H1 (cell line): ENCODE measurements at regions not wholly inside any gene's neighbourhood (a gene's known extent, or its start where the extent isn't known, plus 50 kb on each side); places are given as distances from the start of the nearest gene placed in this dataset.

Experiments
- CTCF ChIA-PET: fragments of 300-600 bp; sonication (Branson Sonifier 250); formaldehyde crosslinking; loops from one replicate; lab custom pipeline; 2021; ENCODE audit not compliant: partially characterized antibody; lab: Charles Lee
- POLR2A ChIA-PET: fragments of 300-600 bp; sonication (Branson Sonifier 250); formaldehyde crosslinking; loops from one replicate; lab custom pipeline; 2021; ENCODE audit warnings: inconsistent platforms; ENCODE audit not compliant: partially characterized antibody; lab: Charles Lee
- DNase-seq, 2 experiments: peaks; one replicate each; pipeline versions ENCODE4 v3.0.0 to v3.0.0-alpha.2; 2010 to 2022; ENCODE audit warnings: low spot score in 2 of 2, low read depth in 1 of 2, mixed read lengths in 1 of 2
- FAIRE-seq: peaks from 2 replicates; lab custom pipeline; 2011; peaks lifted over from hg19 to GRCh38; lab: Jason Lieb, UNC
- H2AFZ ChIP-seq: 2 replicates; pipeline ENCODE4 v1.8.1; 2012; ENCODE audit warnings: low read length, inconsistent platforms
- H2AK5ac ChIP-seq: 2 replicates; pipeline ENCODE4 v1.6.1; 2013; ENCODE audit warnings: low read depth, low read length
- H2BK120ac ChIP-seq: replicated peaks from 2 replicates; pipeline ENCODE3; 2013; ENCODE audit warnings: low read depth, low read length, inconsistent platforms
- H2BK12ac ChIP-seq: 2 replicates; pipeline ENCODE4 v1.6.1; 2013; ENCODE audit warnings: low read depth, low read length
- H2BK15ac ChIP-seq: 2 replicates; pipeline ENCODE4 v1.6.1; 2013; ENCODE audit warnings: low read length
- H2BK20ac ChIP-seq: 2 replicates; pipeline ENCODE4 v1.6.1; 2013; ENCODE audit warnings: low read length
- H2BK5ac ChIP-seq: 2 replicates; pipeline ENCODE4 v1.6.1; 2013; ENCODE audit warnings: low read depth, low read length
- H3K14ac ChIP-seq: 2 replicates; pipeline ENCODE4 v1.6.1; 2013; ENCODE audit warnings: inconsistent platforms; ENCODE audit not compliant: insufficient read length
- H3K18ac ChIP-seq: 2 replicates; pipeline ENCODE4 v1.6.1; 2013; ENCODE audit warnings: low read length; ENCODE audit errors: extremely low read depth
- H3K23ac ChIP-seq: 2 replicates; pipeline ENCODE4 v1.6.1; 2013; ENCODE audit warnings: inconsistent platforms; ENCODE audit not compliant: insufficient read length
- H3K23me2 ChIP-seq: 2 replicates; pipeline ENCODE4 v1.6.1; 2013; ENCODE audit warnings: low read depth, low read length
- H3K27ac ChIP-seq: 2 replicates; pipeline ENCODE4 v1.6.1; 2011; ENCODE audit warnings: low read depth, low read length, inconsistent platforms
- H3K27me3 ChIP-seq, 4 experiments: replicated peaks in 1 of 4; 1 replicate in 1 of 4; 2 replicates in 3 of 4; pipeline versions ENCODE4 v1.6.1 to v1.8.1; 2011 to 2013; ENCODE audit warnings: low read length in 3 of 4, mild to moderate bottlenecking in 3 of 4, inconsistent platforms in 2 of 4, mixed read lengths in 2 of 4, moderate library complexity in 1 of 4; ENCODE audit not compliant: control insufficient read depth in 3 of 4, insufficient read depth in 3 of 4; ENCODE audit errors: extremely low read depth in 1 of 4
- H3K36me3 ChIP-seq, 4 experiments: 2 replicates each; pipeline versions ENCODE4 v1.6.1 to v1.8.1; 2011 to 2013; ENCODE audit warnings: mild to moderate bottlenecking in 4 of 4, low read length in 3 of 4, moderate library complexity in 2 of 4, control low read depth in 1 of 4, inconsistent platforms in 1 of 4; ENCODE audit not compliant: insufficient read depth in 4 of 4, control insufficient read depth in 2 of 4
- H3K4ac ChIP-seq: replicated peaks from 2 replicates; pipeline ENCODE3; 2013; ENCODE audit warnings: low read length, low read depth, mixed read lengths, inconsistent platforms; ENCODE audit not compliant: insufficient read length
- H3K4me1 ChIP-seq, 4 experiments: replicated peaks in 1 of 4; 1 replicate in 1 of 4; 2 replicates in 3 of 4; pipeline versions ENCODE4 v1.6.1 to v1.8.1; 2011 to 2013; ENCODE audit warnings: low read length in 3 of 4, inconsistent platforms in 2 of 4, mixed read lengths in 1 of 4; ENCODE audit not compliant: insufficient read depth in 4 of 4, control insufficient read depth in 3 of 4
- H3K4me2 ChIP-seq, 2 experiments: 2 replicates each; pipeline versions ENCODE4 v1.6.1 to v1.8.1; 2011 to 2013; ENCODE audit warnings: low read depth in 2 of 2, low read length in 2 of 2, control low read depth in 1 of 2, inconsistent platforms in 1 of 2, mild to moderate bottlenecking in 1 of 2; ENCODE audit not compliant: insufficient read depth in 1 of 2
- H3K4me3 ChIP-seq, 4 experiments: fragments of 200-600, 300-600 bp in 1 of 4; sonication (generic), shearing (Covaris generic), sonication (Bioruptor Twin) in 1 of 4; 2 replicates each; pipeline versions ENCODE4 v1.5.1 to v1.8.1; 2011 to 2016; ENCODE audit warnings: low read length in 4 of 4, low read depth in 3 of 4, control low read depth in 2 of 4, inconsistent platforms in 2 of 4, mild to moderate bottlenecking in 2 of 4, mixed read lengths in 1 of 4, moderate library complexity in 1 of 4; ENCODE audit not compliant: insufficient read depth in 2 of 4; ENCODE audit errors: extremely low read depth in 1 of 4
- H3K56ac ChIP-seq: replicated peaks from 2 replicates; pipeline ENCODE3; 2013; ENCODE audit warnings: low read depth, mild to moderate bottlenecking, mixed read lengths, low read length, inconsistent platforms; ENCODE audit not compliant: insufficient read length
- H3K79me1 ChIP-seq: 2 replicates; pipeline ENCODE4 v1.6.1; 2013; ENCODE audit warnings: low read depth, low read length, control low read depth
- H3K79me2 ChIP-seq, 2 experiments: 2 replicates each; pipeline versions ENCODE4 v1.6.1 to v1.8.1; 2012 to 2013; ENCODE audit warnings: low read length in 2 of 2, mild to moderate bottlenecking in 2 of 2, inconsistent platforms in 1 of 2; ENCODE audit not compliant: insufficient read depth in 2 of 2, control insufficient read depth in 1 of 2
- H3K9ac ChIP-seq, 4 experiments: replicated peaks in 1 of 4; 1 replicate in 1 of 4; 2 replicates in 3 of 4; pipeline versions ENCODE4 v1.6.1 to v1.8.1; 2011 to 2013; ENCODE audit warnings: low read depth in 3 of 4, low read length in 3 of 4, control low read depth in 2 of 4, mild to moderate bottlenecking in 2 of 4, moderate library complexity in 2 of 4, inconsistent platforms in 1 of 4; ENCODE audit errors: extremely low read depth in 1 of 4
- H3K9me3 ChIP-seq, 2 experiments: 2 replicates each; pipeline versions ENCODE4 v1.6.1 to v1.8.1; 2012 to 2013; ENCODE audit warnings: mild to moderate bottlenecking in 2 of 2, moderate library complexity in 2 of 2, control low read depth in 1 of 2, inconsistent platforms in 1 of 2, low read depth in 1 of 2, low read length in 1 of 2, mixed read lengths in 1 of 2; ENCODE audit not compliant: insufficient read depth in 2 of 2
- H4K20me1 ChIP-seq, 2 experiments: replicated peaks in 1 of 2; 2 replicates each; pipeline versions ENCODE3 to v1.8.1; 2011 to 2013; ENCODE audit warnings: inconsistent platforms in 2 of 2, low read length in 2 of 2, mild to moderate bottlenecking in 1 of 2; ENCODE audit not compliant: insufficient read depth in 2 of 2, control insufficient read depth in 1 of 2
- H4K5ac ChIP-seq: 2 replicates; pipeline ENCODE4 v1.6.1; 2013; ENCODE audit warnings: low read length, low read depth, mixed read lengths, inconsistent platforms; ENCODE audit not compliant: insufficient read length
- H4K8ac ChIP-seq: 2 replicates; pipeline ENCODE4 v1.8.0; 2013; ENCODE audit warnings: mild to moderate bottlenecking, moderate library complexity, low read length, inconsistent platforms; ENCODE audit not compliant: insufficient read depth; ENCODE audit errors: extremely low read depth
- H4K91ac ChIP-seq: replicated peaks from 2 replicates; pipeline ENCODE3; 2013; ENCODE audit warnings: low read length, mixed read lengths, inconsistent platforms; ENCODE audit not compliant: insufficient read length
- ATF3 ChIP-seq: IDR thresholded peaks from 2 replicates; pipeline ENCODE4 v1.6.1; 2011; ENCODE audit warnings: low read depth, mild to moderate bottlenecking, low read length; ENCODE audit not compliant: insufficient read depth
- BCL11A ChIP-seq, 2 experiments: IDR thresholded peaks; one replicate each; pipeline ENCODE4 v1.6.1; 2011; ENCODE audit warnings: low read depth in 2 of 2, low read length in 2 of 2, mild to moderate bottlenecking in 2 of 2
- BRCA1 ChIP-seq: IDR thresholded peaks from 2 replicates; pipeline ENCODE4 v1.6.1; 2012; ENCODE audit warnings: low read depth, low read length, improper control_type of control experiment
- CEBPB ChIP-seq: IDR thresholded peaks from 2 replicates; pipeline ENCODE4 v1.6.1; 2012; ENCODE audit warnings: low read depth, low read length
- CHD1 ChIP-seq: IDR thresholded peaks from 2 replicates; pipeline ENCODE4 v1.6.1; 2012; ENCODE audit warnings: low read depth, low read length, improper control_type of control experiment
- EP300 ChIP-seq, 2 experiments: IDR thresholded peaks; 1 replicate in 1 of 2; 2 replicates in 1 of 2; pipeline ENCODE4 v1.6.1; 2011 to 2012; ENCODE audit warnings: low read depth in 2 of 2, low read length in 2 of 2, mild to moderate bottlenecking in 2 of 2, borderline replicate concordance in 1 of 2, inconsistent platforms in 1 of 2, moderate library complexity in 1 of 2
- GTF2F1 ChIP-seq: IDR thresholded peaks from 2 replicates; pipeline ENCODE4 v1.6.1; 2012; ENCODE audit warnings: low read depth, low read length, improper control_type of control experiment, borderline replicate concordance
- HDAC6 ChIP-seq: IDR thresholded peaks from one replicate; pipeline ENCODE4 v1.7.1; 2012; ENCODE audit warnings: low read depth, mild to moderate bottlenecking, inconsistent platforms, low read length, moderate library complexity
- KDM1A ChIP-seq: fragments of 200-600, 300-600 bp; sonication (generic); IDR thresholded peaks from 2 replicates; pipeline ENCODE4 v1.7.1; 2016; ENCODE audit warnings: mild to moderate bottlenecking, low read length, borderline replicate concordance
- MAFK ChIP-seq: IDR thresholded peaks from 2 replicates; pipeline ENCODE4 v1.6.1; 2012; ENCODE audit warnings: low read depth, mild to moderate bottlenecking, improper control_type of control experiment, low read length
- NANOG ChIP-seq: IDR thresholded peaks from 2 replicates; pipeline ENCODE4 v1.6.1; 2011; ENCODE audit warnings: low read length, low read depth, mild to moderate bottlenecking, inconsistent platforms; ENCODE audit not compliant: insufficient read depth, poor library complexity, severe bottlenecking
- SIN3A ChIP-seq, 2 experiments: IDR thresholded peaks in 1 of 2; conservative IDR thresholded peaks in 1 of 2; 2 replicates each; pipeline ENCODE4 v1.6.1; 2011 to 2012; ENCODE audit warnings: low read length in 2 of 2, improper control_type of control experiment in 1 of 2, low read depth in 1 of 2, mild to moderate bottlenecking in 1 of 2
- SP2 ChIP-seq: IDR thresholded peaks from 2 replicates; pipeline ENCODE4 v1.6.1; 2012; ENCODE audit warnings: mild to moderate bottlenecking, low read length, inconsistent platforms
- SP4 ChIP-seq: IDR thresholded peaks from 2 replicates; pipeline ENCODE4 v1.6.1; 2012; ENCODE audit warnings: low read length, inconsistent platforms
- WGBS, 2 experiments: shearing (Covaris generic) in 1 of 2; methylation state at CpG; one replicate each; pipeline versions ENCODE4 v1.1.6 to v1.1.7; 2013 to 2015; ENCODE audit warnings: low lambda C conversion rate in 2 of 2, mixed read lengths in 2 of 2, inconsistent platforms in 1 of 2, low coverage in 1 of 2, missing lambda C conversion rate in 1 of 2; ENCODE audit not compliant: insufficient replicate concordance in 2 of 2, insufficient coverage in 1 of 2, insufficient read length in 1 of 2; ENCODE audit errors: extremely low coverage in 1 of 2, missing lambda C conversion rate in 1 of 2; 5-methylcytosine and 5-hydroxymethylcytosine counted together

GRCh38 chr6:108742041-108742440 is 106.2 kb upstream of the ARMC2 start:
- Histone ChIP-seq H3K14ac (no peak overlapping the region), H3K4me1 (peaks cover 0 to 2% (median 1%) of the 10 kb centered on the region in 4 experiments; a peak in 3 of 7 replicates), H3K79me2 (no peaks in the 10 kb centered on the region), H2BK15ac (no peak overlapping the region), H3K36me3 (no peaks in the 10 kb centered on the region), H3K27me3 (peaks cover 0 to 3% (median 0%) of the 10 kb centered on the region in 4 experiments; a peak in 1 of 7 replicates), H3K79me1 (no peaks in the 10 kb centered on the region; the same call in 1 of the 2 replicates), H3K23me2 (no peaks in the 10 kb centered on the region; the same call in 1 of the 2 replicates), H3K9me3 (no peaks in the 10 kb centered on the region), H4K8ac (no peak overlapping the region), H3K9ac (no peak overlapping the region), H4K91ac (no peak overlapping the region), H2AK5ac (no peak overlapping the region), H3K27ac (no peak overlapping the region), H3K56ac (no peak overlapping the region), H3K4me2 (no peak overlapping the region), H4K20me1 (no peaks in the 10 kb centered on the region), H2BK20ac (no peak overlapping the region), H2BK120ac (no peak overlapping the region), H2AFZ (no peak overlapping the region), H3K23ac (no peak overlapping the region), H2BK5ac (no peak overlapping the region), H4K5ac (no peak overlapping the region), H3K18ac (no peak overlapping the region), H3K4me3 (no peak overlapping the region), H3K4ac (no peak overlapping the region), H2BK12ac (no peak overlapping the region)
- FAIRE-seq (no peak), DNase-seq (no peak)
- ChIA-PET CTCF (interaction anchor here (1.1 kb wide), 1 partner anchor 114 kb away, joined by 4 read pairs; no protein-coding TSS in a partner anchor), POLR2A (no interaction called here)
- WGBS, 2 experiments = 94% methylated on average over 2 of the region's 2 CpGs; no CpG with 5 or more reads in 1 of the 2 experiments
- TF ChIP-seq SIN3A (conservative IDR thresholded peaks at IDR 0.05 in 1 of 2, IDR thresholded peaks at IDR 0.05 in 1 of 2; ENCODE audit: low read depth in 1 of 2, low read length in 2 of 2) (no peak), GTF2F1 (no peak), BCL11A (IDR thresholded peaks at IDR 0.05; ENCODE audit: low read depth in 2 of 2, low read length in 2 of 2) (no peak), SP2 (no peak), KDM1A (no peak), HDAC6 (no peak), BRCA1 (no peak), CHD1 (no peak), EP300 (IDR thresholded peaks at IDR 0.05; ENCODE audit: borderline replicate concordance in 1 of 2, low read depth in 2 of 2, low read length in 2 of 2) (no peak), MAFK (no peak), NANOG (no peak), CEBPB (no peak), ATF3 (no peak), SP4 (no peak)
